Lower lobe of right lung (tissue), 2 donors: ENCODE measurements at regions not wholly inside any gene's neighbourhood (a gene's known extent, or its start where the extent isn't known, plus 50 kb on each side); places are given as distances from the start of the nearest gene placed in this dataset.

Experiments used
- ATAC-seq, 2 donors: fragments of 200-7000 bp; cut with Tn5 transposase; one replicate each; pipeline ENCODE4 v1.9.1; 2020 to 2022; ENCODE audit warnings: mild to moderate bottlenecking in 2 of 2, moderate library complexity in 2 of 2
- DNase-seq: peaks from one replicate; pipeline ENCODE4 v3.0.0-alpha.2; 2020
- H3K27ac ChIP-seq: fragments of 200-600 bp; one replicate; pipeline ENCODE4 v1.8.0; 2022
- H3K27me3 ChIP-seq: fragments of 200-600 bp; one replicate; pipeline ENCODE4 v1.8.0; 2022; ENCODE audit warnings: low read depth
- H3K36me3 ChIP-seq: fragments of 200-600 bp; one replicate; pipeline ENCODE4 v1.8.0; 2022; ENCODE audit warnings: mild to moderate bottlenecking
- H3K4me1 ChIP-seq: fragments of 200-600 bp; one replicate; pipeline ENCODE4 v1.8.0; 2022
- H3K4me3 ChIP-seq: fragments of 200-600 bp; one replicate; pipeline ENCODE4 v1.8.0; 2022; ENCODE audit warnings: mild to moderate bottlenecking
- H3K9me3 ChIP-seq: fragments of 200-600 bp; one replicate; pipeline ENCODE4 v1.8.0; 2022
- CTCF ChIP-seq: fragments of 200-600 bp; IDR thresholded peaks from one replicate; pipeline ENCODE4 v1.8.0; 2022; ENCODE audit warnings: antibody characterized with exemption, mild to moderate bottlenecking
- intact Hi-C: fragments of 100-400 bp; cut with DNase I; formaldehyde crosslinking; loops from one replicate; pipeline ENCODE4 v1.11.0; 2022
- donor health status: DM: no; HTN: yes; CAD: no; lungs with severe emphysema.

GRCh38 chr2:23092831-23093230 is 292.1 kb upstream of the KLHL29 start:
- Histone ChIP-seq H3K9me3 (no peaks in the 10 kb centered on the region), H3K27me3 (no peaks in the 10 kb centered on the region), H3K36me3 (no peaks in the 10 kb centered on the region), H3K4me3 (no peak overlapping the region), H3K27ac (no peak overlapping the region), H3K4me1 (no peaks in the 10 kb centered on the region)
- ATAC-seq (no peak), DNase-seq (no peak)
- no peak for TF ChIP-seq CTCF
- intact Hi-C loops: no loop called here

GRCh38 chr2:23093513-23093912 is 291.5 kb upstream of the KLHL29 start:
- H3K27me3 ChIP-seq: no peaks in the 10 kb centered on the region
- TF ChIP-seq CTCF: no peak
- DNase-seq: no peak
- H3K4me3 ChIP-seq: no peak overlapping the region
- H3K4me1 ChIP-seq: no peaks in the 10 kb centered on the region
- intact Hi-C loops: no loop called here
- ATAC-seq: no peak
- no peak overlapping the region for H3K27ac ChIP-seq
- no peaks in the 10 kb centered on the region for H3K9me3 ChIP-seq
- H3K36me3 ChIP-seq: no peaks in the 10 kb centered on the region

- Histone ChIP-seq H3K4me1 (no peaks in the 10 kb centered on the region), H3K27ac (no peak overlapping the region), H3K9me3 (peaks cover 4% of the 10 kb centered on the region), H3K27me3 (no peaks in the 10 kb centered on the region), H3K4me3 (no peak overlapping the region), H3K36me3 (no peaks in the 10 kb centered on the region)
- TF ChIP-seq CTCF: no peak
- DNase-seq (no peak), ATAC-seq (no peak)
- intact Hi-C loops: no loop called here
These were observed 287.9 kb upstream of the KLHL29 start for GRCh38 chr2:23096906-23097602.

GRCh38 chr2:23100406-23100805 is 284.6 kb upstream of the KLHL29 start:
- no peak for TF ChIP-seq CTCF
- H3K36me3 ChIP-seq: no peaks in the 10 kb centered on the region
- no peak for ATAC-seq
- H3K9me3 ChIP-seq: peaks cover 4% of the 10 kb centered on the region
- intact Hi-C loops: no loop called here
- H3K4me3 ChIP-seq: no peak overlapping the region
- no peaks in the 10 kb centered on the region for H3K27me3 ChIP-seq
- H3K4me1 ChIP-seq: no peaks in the 10 kb centered on the region
- no peak overlapping the region for H3K27ac ChIP-seq
- no peak for DNase-seq

- DNase-seq: no peak
- Histone ChIP-seq H3K27ac (no peak overlapping the region), H3K36me3 (no peaks in the 10 kb centered on the region), H3K4me3 (no peak overlapping the region), H3K4me1 (no peaks in the 10 kb centered on the region), H3K9me3 (peaks cover 5% of the 10 kb centered on the region), H3K27me3 (no peaks in the 10 kb centered on the region)
- intact Hi-C loops: no loop called here
- no peak for ATAC-seq
- TF ChIP-seq CTCF: no peak
These were observed 278.7 kb upstream of the KLHL29 start for GRCh38 chr2:23106242-23106785.
